GM18508 (cell line): ENCODE measurements at regions not wholly inside any gene's neighbourhood (a gene's known extent, or its start where the extent isn't known, plus 50 kb on each side); places are given as distances from the start of the nearest gene placed in this dataset.

ENCODE experiments used
- ATAC-seq: cut with Tn5 transposase; IDR thresholded peaks from one replicate; pipeline ENCODE4 v1.9.1; 2021; ENCODE audit warnings: moderate number of reproducible peaks; ENCODE audit not compliant: insufficient read depth, unreplicated experiment

DNA sequence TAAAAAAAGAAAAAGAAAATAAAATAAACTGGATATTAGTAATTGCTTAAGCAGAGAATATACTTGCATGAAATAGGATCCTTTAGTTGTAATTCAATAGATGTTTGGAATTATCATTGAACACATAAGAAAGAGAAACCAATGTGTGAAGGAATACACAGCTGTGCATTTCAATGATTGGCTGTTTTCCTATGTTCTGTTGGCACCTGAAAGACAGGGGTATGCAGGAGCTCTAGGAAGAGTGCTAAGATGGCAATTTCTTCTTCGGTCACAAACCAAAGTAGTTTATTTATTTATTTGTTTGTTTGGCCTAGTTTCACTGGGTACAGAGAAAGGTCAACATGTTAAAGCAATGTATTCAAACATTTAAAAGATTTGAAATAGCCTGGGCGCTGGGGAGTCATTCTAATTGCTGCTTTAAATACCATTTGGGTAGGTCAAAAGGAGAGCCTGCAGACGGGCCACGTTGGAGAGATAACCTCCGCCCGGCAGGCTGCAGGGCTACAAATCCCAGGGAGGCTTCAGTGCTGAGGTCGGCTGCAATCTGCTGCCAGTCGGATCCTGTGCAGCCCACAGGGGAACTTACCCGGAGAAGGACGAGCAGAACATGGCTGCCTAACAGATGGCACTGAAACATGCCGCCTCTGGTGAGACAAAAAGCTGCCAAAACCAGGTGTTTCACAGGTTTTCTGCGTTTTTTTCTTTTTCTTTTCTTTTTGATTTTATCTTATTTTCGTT lies 154.2 kb upstream of the TYRP1 start:
- no peak for ATAC-seq

DNA sequence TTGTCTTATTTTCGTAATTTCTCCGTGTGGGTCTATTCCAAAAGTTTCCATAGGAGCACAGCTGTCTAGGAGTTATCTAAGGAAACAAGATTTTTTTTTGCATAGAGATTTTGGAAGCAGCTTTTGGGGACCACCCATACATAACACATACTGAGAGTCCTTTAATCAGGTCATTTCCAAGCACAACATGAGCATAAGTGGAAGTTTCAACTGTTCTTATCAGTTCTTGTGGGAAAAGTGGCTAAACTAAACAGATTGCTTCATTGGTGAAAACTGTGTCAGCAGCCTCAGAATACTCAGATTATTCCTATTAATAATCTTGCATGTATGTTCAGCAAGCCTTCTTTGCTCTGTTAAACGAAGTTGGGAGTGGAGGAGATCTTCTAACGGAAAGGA lies 153.6 kb upstream of the TYRP1 start:
- ATAC-seq, result no peak

DNA sequence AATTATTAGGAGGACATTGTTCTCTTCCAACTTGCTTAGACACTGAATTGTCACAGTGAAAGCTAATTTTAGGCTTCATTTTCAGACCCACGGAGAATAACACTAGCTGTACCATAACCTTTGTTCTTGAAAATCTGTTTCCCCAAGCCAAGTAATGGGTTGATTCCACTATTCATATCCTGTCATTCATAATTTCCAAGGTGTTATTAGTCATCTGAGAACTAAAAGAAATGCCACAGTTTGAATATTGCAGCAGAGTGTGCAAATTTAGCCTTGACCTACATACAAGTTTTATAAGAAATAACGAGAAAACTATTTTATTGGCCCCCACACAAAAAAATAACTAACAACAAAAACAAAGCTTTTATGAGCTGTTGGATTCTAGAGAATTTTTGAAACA lies 148.5 kb upstream of the TYRP1 start:
- no peak for ATAC-seq

DNA sequence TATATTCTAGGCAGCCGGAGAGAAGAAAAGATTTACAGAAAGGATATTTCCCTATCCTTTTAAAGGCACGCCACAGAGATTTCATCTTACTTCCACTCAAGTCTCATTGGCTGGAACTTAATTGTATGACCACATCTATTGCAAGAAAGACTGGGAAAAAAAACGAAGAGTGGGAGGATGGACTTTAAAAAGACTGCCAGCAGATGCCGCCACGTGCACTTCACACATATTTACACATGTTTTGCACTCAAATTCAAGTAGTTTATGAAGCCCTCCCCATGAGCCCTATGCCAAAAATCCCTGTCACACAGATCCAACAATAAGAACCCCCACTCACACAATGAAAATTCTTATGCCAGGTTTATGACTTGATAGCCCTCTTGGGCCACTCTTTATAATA lies 138.5 kb upstream of the TYRP1 start:
- no peak for ATAC-seq

DNA sequence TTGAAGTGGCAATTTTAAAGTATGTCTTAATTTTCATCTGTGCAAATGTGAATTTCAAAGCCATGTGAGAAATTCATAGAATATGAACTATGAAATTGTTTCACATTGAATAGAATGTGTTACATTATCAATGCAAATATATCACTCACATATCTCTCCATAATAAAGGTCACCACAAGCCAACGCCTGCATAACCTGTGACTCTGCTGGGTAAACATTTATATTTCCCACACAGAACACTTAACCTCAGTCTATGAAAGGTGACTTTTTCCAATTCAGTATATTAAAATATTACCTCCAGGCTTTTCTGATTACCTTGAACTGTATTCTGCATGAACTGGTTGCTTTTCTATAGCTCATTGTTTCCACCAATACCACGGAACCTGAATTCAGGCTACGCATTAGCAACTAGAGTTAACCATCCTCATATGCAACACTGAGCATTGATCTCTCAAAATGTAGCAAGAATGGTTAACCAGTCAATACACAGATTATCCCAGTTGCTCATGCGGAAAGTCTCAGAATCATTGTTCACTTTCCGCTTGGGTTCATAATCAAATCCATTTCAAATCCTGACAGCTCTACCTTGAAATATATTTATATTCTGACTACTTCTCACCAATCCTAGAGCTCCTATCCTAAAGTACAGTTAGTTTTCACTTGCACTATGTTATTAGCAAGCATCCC lies 126.6 kb upstream of the TYRP1 start:
- ATAC-seq, result no peak

DNA sequence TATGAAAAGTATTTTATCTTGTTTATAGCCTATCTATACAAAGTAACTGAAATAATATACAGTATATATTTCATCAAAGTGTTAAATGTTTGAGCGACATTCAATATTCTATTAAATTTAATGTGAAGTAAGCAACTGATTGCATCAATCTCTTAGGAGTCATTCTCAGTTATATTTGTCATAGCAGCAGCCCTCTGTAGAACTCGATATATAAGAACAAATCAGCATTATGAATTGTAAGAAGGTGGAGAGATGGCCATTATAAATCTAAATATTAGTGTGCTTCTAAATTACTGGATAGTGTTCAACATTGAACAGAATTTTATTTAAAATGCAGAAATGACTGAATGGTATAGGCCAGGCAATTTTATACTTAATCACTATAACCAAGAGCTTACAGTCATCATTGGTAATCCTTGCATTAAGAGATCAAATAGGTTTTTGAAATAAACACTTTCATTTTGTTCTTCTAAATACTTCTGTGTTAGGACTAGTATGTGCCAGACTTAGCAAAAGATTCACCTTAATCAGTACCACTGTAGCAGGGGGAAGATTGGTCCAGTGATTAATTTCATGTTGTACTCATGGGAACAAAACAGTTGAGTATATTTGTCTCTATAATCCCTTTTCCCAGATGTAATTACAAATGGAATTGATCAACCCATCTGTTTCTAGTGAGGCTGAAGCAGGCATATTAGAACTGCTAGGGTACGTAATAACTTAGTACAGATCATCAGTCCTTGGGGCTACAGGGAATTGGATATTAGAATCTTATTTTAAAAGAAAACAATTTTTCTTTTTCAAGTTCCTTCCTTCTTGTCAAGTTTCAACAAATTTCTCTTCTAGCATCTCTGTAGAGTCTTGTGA lies 108.3 kb upstream of the TYRP1 start:
- no peak for ATAC-seq

DNA sequence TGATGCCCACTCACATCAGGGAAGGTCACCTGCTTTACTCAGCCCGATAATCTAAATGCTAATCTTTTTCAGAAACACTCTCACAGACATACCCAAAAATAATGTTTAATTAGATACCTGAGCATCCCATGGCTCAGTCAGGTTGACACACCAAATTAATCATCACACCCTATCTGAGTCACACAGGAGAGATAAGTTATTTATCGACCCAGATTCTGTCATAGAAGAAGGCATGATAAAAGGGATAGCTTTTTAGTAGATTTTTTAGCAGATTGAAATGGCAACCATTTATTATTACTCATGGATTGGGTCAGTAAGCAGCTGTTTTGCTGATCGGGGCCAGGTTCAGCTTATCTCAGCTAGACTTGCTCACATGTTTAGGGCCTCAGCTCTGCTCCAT lies 97.8 kb upstream of the TYRP1 start:
- no peak for ATAC-seq

DNA sequence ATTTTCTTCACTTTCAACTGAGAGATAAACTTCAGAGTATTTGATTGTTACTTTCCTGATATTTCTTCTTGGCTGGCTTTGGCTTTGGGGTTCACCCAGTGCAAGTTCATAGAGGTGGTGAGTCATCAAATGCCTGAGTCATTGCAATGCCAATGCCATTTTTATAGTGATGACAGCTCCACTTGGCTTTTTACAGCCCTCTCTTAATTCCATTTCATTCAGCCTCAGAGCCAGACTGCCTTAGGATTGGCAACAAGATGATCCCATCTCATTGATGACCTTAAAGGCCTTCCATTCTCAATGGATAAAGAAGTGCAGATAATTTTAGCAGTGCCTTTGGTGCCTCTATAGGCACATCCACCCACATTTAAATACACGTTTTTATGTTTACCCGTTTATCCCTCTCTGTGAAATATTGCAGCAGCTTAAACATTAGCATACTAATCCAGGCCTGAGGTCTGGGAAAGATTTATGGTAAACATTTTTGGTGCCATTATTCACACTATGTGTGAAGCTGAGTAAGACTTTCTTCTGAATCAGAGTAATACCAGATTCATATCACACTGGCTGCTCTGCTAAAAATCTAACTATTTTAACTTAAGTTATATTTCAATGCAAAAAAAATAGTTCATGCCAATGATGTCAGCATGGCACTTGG lies 88.9 kb upstream of the TYRP1 start:
- no peak for ATAC-seq

DNA sequence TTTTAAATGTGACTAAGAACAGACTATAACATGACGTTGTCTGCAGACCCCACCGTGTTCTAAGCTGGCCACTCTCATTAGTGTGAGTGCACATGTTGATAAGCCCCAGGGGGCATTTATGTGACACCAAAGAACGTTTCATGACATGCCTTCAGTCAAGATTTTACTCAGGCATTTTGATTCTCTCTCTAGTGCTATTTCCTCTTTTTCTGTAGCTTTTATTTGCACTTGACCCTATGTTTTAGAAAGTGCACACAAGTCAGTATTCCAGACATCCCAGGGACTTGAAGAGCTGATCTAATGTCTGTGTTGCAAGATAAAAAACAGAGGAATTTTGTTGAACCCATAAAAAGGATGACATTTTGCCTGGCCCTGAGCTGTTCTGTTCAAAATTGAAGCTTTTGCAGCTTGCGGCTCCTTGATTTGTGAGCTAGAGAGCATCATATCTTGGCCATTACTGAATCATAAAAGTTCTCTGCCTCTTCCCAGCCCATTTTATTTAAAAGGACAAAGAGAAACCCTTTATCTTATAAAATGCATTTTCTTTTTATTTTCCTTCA lies 80.9 kb upstream of the TYRP1 start:
- ATAC-seq, result no peak

DNA sequence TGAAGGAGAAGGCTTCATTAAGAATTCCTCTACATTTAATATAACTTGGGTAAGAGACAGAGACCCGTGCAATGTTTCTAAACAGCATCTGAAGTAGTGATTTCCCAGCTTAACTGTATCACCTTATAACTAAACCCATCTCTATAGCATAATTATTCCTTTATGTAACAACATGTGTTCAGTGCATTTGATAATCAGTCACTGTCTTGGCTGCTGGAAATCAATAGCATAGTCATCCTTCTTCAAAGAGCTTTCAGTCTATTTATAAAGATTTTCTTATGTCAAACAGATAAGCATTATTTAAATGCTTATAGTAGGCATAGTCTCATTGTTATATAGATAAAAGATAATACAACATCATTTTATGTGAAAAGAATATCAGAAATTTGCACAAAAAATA lies 80.1 kb upstream of the TYRP1 start:
- no peak for ATAC-seq

DNA sequence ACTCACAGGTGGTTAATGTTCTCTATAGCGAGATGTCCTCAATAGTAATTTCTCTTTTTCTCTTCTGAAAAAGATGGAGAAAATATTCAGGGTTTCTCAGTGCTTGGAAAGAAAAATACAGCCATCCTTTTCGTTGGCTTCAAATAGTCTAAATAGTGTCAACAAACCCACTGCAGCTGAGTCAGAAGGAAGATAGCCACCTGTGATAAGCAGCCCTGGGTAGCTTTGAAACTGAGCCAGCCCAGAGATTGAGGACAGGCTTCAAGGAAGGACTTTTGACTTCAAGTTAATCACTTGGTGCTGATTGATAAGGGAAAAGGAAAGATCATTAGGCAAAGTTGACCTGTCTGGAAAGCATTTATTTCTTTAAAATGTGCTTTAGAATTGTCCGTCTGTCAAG lies 78.7 kb upstream of the TYRP1 start:
- no peak for ATAC-seq

DNA sequence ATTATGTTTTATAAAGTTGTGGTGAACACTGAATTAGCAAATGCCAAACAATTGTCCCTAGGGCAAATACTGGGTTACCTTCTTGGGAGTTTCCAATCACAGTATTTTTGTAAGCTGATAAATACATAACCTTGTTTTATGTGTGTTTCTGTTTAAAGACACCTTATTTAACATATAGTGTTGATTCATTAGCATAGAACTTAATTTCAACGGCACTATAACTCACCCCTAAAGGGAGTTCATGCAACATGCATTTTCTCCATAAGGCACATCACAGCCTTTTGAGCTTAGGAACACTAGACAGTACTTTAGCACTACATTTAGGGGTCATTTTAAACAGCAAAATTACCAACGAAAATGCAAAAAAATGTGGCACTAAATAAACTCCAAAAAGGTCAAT lies 74.2 kb upstream of the TYRP1 start:
- ATAC-seq, result no peak

DNA sequence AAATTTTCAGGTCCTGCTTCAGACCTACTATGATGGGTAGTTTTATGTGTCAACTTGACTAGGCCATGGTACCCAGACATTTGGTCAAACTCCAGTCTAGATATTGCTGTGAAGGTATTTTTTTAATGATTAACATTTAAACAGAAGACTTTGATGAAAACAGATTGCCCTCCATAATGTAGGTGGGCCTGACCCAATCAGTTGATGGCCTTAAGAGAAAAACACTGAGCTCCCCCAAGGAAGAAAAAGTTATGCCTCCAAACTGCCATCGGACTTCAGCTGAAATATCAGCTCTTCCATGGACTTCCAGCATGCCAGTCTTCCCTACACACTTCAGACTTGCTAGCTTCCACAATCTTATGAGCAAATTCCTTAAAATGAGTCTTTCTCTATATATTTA lies 67.3 kb upstream of the TYRP1 start:
- ATAC-seq, result no peak

DNA sequence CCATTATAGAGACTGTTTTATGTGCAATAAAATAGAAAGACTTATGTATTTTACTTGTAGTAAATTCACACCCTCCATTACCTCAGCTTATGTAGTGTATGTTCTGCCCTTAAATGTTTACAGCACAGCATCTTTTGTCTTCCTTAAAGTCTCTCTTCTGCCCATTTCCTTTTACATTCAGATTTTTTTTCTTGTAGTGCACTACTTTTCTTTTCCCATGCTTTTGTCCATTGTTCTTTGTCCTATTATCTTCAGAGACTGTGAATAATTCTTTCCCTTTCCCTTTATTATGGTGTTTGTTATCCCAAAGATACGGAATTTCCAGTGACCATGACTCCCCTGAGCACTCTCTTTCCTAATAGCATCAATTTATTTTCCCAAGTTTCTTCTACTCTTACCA lies 66.1 kb upstream of the TYRP1 start:
- no peak for ATAC-seq

DNA sequence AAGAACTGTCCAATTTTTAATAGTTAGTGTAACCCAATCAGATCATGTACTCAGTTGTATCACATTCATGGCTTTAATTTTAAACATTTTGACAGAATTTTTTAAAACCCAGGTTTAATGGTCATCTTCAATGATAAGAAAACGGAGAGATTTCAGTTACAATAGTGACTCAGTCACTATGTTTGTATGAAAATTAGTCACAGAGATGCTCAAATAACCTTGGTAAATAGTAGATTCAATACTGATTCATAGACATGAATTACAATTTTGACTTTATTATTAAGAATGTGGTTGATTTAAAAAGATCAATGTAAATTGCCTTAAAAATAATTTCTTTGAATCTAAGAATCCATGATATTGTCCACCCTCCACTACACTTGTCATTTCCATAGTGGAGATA lies 64.6 kb upstream of the TYRP1 start:
- no peak for ATAC-seq

DNA sequence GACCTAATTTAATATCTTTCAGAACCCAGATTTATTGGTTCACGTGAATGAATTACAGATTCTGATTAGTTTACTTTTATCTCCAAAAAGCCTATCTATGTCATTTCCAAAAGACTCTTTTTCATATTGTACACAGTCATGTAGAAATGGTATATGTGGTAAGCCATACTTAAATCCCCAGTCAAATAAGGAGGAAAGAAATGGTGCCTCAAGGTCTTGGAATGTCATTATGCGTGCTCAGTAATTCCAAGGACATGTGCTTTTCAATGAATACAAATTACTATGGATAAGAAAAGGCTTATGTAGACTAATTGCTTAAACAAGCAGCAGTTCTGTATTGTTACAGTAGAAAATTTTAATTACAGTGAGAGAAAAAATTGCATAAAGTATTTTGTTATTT lies 64.1 kb upstream of the TYRP1 start:
- ATAC-seq, result no peak

DNA sequence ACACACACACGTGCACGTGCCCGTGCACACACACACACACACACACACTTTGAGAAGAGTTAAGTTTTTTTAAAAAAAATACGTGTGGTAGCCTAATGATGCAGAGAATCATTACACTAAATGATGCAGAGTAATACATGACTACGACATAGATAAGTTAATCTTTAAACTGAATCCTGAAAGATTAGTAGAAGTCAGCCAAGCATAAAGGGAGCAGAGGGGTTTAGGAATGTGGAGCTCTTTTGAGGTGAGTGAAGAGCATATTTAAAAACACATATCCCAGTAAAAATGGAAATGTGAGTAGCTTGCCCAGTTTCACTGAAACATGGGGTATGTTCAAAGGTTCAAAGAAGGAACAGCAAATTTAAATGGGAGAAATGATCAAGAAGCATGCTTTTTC lies 61.3 kb upstream of the TYRP1 start:
- no peak for ATAC-seq

DNA sequence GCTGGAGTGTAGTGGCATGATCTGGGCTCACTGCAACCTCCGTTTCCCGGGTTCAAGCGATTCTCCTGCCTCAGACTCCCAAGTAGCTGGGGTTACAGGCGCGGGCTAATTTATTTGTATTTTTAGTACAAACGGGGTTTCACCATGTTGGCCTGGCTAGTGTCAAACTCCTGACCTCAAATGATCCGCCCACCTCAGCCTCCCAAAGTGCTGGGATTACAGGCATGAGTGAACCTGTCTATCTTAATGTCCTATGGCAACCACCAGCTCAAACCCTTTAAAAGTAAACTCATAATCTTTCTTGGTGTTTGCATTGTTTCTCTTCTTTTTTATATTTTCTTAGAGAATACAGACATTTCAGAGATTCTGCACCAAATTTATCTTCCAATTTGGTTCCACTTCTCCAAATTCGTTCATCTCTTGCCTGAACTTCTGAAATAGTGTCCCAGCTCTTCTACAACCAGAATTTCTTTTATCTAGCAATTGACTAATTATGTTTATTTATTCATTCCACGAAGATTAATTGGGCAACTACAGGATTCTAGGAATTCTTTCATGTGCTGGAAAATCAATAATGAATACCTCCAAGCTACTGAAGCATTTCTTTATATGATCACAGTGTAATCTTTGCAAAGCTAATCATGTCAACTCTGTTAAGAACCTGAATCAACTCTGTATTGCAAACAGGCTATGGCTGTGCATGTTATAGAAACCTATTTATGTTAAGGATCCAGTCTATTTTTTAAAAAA lies 60.0 kb upstream of the TYRP1 start:
- no peak for ATAC-seq

DNA sequence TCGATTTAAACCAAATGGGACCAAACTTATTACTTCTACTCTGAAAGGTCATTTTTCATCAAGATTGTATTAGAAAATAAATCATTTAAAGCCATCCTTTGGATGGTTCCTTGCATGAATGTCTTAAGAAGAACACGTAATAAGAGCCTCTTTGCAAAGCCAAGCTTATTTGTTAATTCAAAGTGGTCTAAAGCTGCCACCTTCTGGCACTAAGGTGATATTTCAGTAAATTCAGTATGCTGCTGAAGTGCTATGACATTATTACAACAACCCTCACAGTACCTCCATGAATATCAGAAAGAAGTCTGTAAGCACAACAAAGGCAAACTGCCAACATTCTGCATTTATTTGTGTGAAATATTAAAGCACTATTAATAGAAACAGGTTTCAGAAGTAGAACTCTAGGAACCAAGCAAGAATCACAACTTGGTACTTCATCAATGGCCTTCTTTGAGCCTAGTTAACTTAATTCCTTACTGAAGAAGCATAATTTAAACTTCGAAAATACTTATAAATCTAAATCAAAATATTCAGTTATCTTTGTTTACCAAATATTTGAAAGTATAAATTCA lies 53.1 kb upstream of the TYRP1 start:
- no peak for ATAC-seq
